ENCODE measurements at regions not wholly inside any gene's neighbourhood (a gene's known extent, or its start where the extent isn't known, plus 50 kb on each side); places are given as distances from the start of the nearest gene placed in this dataset.

DNA sequence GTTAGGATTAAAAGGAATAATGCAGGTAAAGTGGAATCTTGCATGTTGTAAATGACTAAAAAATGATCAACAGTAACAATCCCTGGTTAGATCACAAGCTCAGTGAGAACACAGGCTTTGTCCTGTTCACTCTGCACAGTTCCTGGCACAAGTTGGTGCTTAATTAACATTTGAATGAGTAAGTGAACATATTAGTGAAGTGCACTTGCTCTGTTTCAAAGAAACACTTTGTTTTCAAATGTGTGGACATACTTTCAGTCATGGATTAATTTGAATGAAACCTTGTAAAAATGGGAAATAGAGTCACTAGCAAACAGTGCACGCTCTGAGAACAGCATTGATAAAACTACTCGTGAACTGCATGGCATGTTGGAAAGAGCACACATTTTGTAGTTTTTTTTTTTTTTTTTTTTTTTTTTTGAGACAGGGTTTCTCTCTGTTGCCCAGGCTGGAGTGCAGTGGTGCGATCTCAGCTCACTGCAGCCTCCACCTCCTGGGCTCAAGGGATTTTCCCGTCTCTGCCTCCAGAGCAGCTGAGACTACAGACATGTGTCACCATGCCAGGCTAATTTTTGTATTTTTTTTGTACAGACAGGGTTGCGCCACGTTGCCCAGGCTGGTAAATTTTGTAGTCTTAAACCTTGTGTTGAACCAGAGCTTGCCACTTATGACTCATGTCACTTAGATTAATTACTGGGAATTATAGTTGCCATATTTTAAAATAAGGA is 159.9 kb downstream of the LURAP1L start:
- DNase-seq, result no peak

- no peak for DNase-seq
Observed at GRCh38 chr9:12935714-12936113, 160.9 kb downstream of the LURAP1L start.

GRCh38 chr9:12954441-12954840 is 179.6 kb downstream of the LURAP1L start:
- DNase-seq, result no peak

- no peak for DNase-seq
Observed at GRCh38 chr9:12955510-12956163, 180.8 kb downstream of the LURAP1L start.

GRCh38 chr9:12956261-12956660 is 181.4 kb downstream of the LURAP1L start:
- no peak for DNase-seq

DNA sequence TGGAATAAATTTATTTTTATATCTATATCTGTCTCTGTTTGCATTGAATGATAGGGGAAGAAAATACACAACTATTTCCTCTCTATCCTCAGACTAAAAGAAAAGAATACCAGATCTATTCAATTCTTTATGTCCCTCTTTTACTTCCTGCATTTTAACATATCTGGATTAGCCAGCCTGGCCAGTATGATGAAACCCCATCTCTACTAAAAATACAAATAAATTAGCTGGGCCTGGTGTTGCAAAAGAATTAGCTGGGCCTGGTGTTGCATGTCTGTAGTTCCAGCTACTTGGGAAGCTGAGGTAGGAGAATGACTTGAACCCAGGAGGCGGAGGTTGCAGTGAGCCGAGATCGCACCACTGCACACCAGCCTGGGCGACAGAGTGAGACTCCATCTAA is 182.0 kb downstream of the LURAP1L start:
- no peak for DNase-seq

GRCh38 chr9:12958279-12958678 is 183.5 kb downstream of the LURAP1L start:
- no peak for DNase-seq

- no peak for DNase-seq
Observed at GRCh38 chr9:12958708-12959107, 183.9 kb downstream of the LURAP1L start.

DNA sequence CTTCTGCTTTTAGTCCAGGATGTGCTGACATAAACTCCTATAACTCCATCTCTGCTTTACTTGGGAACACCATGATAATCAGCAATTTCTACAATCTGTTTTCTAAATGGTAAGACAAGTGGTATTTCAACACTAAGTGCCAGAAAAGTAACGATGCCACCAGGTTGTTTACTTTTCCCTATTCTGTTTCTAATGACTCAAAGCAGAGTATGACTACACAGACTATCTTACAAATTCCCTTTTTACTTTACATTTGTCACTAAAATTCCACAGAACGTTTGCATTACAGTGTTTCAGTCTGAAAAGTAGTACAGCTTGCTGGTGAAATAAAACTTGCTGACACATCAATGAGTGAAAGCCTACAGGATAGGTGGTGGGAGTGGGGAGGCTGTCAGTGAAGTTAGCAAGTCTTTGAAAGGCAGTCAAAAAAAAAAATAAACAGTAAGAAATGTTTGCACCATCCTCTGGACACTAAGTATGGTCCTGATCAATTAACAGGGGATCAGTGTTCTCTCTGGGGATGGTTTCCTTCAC is 186.5 kb downstream of the LURAP1L start:
- no peak for DNase-seq

DNA sequence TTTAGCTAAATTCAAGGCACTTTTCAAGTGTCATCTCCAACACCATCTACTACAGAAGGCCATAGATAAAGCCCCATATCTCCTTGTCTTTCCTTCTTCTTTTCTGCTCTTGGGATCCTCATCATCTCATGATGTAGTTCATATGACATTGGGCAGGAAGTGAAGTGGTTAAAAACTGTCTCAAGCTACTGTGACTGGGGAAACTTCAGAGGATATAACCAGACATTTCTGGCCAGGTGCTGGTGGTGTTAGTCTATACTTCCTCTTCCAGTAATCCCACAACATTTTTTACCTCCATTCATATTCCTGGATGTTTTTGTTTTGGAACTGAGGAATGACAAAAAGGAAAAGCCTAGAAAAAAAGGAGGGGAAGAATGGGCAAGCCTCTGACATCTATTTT is 188.7 kb downstream of the LURAP1L start:
- no peak for DNase-seq

GRCh38 chr9:12964271-12964670 is 189.5 kb downstream of the LURAP1L start:
- no peak for DNase-seq

DNA sequence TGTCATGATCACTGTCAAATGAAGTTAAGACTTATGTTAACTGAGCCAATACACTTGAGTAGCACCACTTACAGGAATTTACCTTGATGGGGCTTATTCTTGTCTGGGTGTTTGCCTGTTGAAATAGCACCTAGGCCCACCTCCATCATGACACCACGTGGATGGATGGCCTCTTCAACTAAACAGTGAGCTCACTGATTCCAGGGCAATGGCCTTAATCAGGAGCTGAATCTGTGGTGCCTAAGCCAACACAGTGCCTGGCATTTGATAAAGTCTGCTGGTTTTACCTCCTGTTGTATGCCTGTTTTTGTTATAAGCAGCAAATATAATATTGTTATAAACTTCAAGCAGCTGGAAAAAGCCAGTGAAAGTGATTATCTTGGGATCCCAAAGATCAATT is 190.5 kb downstream of the LURAP1L start:
- DNase-seq, result no peak

GRCh38 chr9:12968093-12968492 is 193.3 kb downstream of the LURAP1L start:
- no peak for DNase-seq

GRCh38 chr9:12972608-12973589 is 198.1 kb downstream of the LURAP1L start:
- DNase-seq, result no peak

DNA sequence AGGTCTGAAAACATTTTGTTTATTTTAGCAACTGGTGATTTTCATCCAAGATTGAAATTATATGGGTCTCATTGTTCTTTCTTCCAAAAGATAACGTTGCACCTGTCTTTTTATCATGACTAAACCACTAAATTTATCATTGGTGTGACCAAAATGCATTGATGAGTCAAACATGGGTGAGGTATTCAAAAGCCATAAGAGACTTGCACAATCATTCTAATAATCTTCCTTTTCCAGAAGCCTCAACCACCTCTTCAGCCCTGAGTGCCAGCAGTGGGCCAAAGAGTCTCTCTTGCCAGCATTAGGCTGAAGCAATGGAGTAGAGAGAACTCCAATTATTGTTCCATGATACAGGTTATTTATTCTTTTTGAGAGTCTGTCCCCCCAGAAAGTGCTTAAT is 198.9 kb downstream of the LURAP1L start:
- no peak for DNase-seq

DNA sequence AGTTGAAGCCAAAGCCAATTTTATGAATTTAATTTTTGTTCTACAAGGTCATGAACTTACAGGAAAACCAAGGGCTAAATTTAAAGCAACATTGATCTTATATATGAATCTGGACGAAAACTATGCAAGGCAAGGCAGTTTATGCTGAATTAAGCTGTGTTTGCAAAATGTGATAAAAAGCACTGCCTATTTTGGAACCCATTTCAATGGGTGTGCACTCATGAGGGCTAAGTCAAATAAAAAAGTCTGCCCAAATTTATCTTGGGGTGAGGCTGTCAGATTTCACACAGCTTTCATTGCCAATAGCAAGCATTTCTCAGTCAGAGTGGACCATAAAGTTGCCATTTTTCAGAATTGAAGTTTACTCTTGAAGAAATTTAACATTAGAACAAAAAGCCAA is 199.9 kb downstream of the LURAP1L start:
- no peak for DNase-seq

- no peak for DNase-seq
Observed at GRCh38 chr9:12975496-12975895, 200.7 kb downstream of the LURAP1L start.

GRCh38 chr9:12980085-12980851 is 205.4 kb downstream of the LURAP1L start:
- no peak for DNase-seq

GRCh38 chr9:12988258-12988657 is 213.4 kb downstream of the LURAP1L start:
- DNase-seq, result no peak

DNA sequence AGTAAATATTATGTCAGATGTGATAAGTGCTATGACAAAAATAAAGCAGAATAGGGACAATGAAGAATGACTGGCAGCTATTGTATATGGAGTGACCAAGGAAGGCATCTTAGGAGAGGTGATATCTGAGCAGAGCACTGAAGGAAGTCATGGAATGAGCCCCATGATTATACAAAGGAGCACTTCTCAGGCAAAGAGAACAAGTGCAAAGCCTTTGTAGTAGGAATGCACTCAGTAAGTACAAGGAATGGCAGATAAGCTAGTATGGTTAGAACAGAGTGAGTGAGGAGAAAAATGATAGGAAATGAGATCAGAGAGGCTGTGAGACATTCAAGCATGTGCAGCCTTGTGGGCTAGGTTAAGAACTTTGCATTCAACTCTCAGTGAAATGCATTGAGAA is 214.8 kb downstream of the LURAP1L start:
- no peak for DNase-seq

- no peak for DNase-seq
Observed at GRCh38 chr9:12993466-12993865, 218.6 kb downstream of the LURAP1L start.

DNA sequence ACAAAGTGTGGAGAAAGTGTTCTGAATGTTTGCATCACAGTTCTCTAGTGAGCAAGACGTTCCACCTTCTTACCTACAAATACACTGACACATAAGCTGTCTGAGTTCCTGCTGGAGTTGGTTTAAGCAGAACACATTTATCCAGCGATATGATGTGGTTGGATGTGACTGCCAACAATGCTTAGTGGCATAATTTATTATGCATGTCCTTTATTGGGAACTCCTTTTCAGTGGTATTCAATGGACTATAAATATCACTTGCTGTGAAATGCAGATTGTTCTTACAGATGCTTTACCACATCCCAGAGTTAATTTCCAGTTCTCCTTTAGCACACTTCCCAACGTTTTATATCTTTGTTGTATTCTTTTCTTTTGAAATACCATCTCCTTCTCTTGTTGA is 222.2 kb downstream of the LURAP1L start:
- peak; percentile 45 for DNase-seq

All from DMS79 (cell line).